ENCODE measurements at regions not wholly inside any gene's neighbourhood (a gene's known extent, or its start where the extent isn't known, plus 50 kb on each side); places are given as distances from the start of the nearest gene placed in this dataset.
A peak's percentile ranks its signal among the peaks of the same experiment; 100 is the strongest.

GRCh38 chr1:186605762-186606350, 74.4 kb downstream of the PTGS2 start:
- TF ChIP-seq EZH2phosphoT487 (IDR thresholded peaks at IDR 0.05) (no peak), CTCF (IDR thresholded peaks at IDR 0.05) (peak; percentile 84)

Data from neural progenitor cell (in vitro differentiated cells).